ENCODE measurements at regions not wholly inside any gene's neighbourhood (a gene's known extent, or its start where the extent isn't known, plus 50 kb on each side); places are given as distances from the start of the nearest gene placed in this dataset.

DNA sequence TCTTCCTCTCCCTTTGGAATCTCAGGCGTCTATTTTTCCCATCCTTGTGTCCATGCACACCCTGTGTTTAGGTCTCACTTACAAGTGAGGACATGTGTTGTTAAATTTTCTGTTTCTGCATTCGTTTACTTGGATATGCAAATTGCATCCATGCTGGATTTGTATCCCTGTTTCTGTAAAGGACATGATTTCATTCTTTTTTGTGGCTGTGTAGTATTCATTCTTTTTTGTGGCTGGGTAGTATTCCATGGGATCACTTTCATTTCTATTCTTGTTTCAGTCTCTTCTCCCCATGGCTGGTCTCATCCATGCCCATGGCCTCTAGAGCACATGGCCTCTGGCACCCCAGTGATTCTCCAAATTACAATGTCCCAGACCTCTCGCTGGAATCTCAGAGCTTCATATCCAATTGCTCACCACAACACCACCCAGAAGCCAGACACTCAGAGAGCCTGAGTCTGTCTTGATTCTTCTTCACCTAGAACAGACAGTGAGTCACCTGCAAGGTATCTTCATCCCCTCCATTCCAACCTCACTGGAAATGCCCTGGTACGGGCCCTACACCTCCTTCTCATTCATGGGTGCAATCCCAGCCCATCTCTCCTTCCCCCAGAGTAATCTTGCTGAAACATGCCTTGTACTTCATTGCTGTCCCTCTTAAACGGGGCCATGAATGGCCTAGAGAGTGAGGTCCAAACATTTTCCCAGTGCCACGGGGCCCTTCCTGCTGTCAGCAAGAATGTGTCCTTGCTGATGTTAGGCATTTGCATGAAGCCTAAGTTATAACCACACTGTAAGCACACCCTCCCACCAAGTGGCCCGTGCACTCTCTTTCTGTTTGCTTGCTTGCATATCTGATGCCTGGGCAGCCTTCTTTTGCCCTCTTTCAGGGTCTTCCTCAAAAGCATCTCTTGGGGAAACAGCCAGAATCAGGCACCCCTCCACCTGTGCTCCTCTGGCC is 476.2 kb upstream of the TSHZ3 start:
- TF ChIP-seq POLR2A (IDR thresholded peaks at IDR 0.05; ENCODE audit: low read length) (no peak), GATA1 (IDR thresholded peaks at IDR 0.05; ENCODE audit: low read depth, low read length) (no peak)
- DNase-seq: no peak

DNA sequence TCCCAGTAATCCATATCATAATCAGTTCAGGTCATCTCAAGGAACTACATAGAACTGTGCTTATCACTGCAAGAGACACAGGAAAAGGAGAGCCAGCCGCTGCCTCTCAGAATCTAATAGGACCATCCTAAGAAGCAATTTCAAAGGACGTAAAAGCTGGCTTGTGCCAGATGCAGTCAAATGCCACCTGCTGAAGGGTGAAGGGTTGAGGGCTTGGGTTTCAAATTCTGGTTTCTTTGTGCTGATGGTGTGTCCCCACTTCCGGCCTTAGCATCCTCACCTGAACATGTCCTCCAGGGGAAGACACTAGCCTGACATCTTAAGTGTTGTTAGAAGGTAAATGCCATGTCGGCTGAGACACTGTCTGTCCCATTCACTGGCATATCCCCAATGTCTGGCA is 477.1 kb upstream of the TSHZ3 start:
- DNase-seq: no peak
- no peak for TF ChIP-seq GATA1 (IDR thresholded peaks at IDR 0.05; ENCODE audit: low read depth, low read length)
- TF ChIP-seq POLR2A (IDR thresholded peaks at IDR 0.05; ENCODE audit: low read length): no peak

DNA sequence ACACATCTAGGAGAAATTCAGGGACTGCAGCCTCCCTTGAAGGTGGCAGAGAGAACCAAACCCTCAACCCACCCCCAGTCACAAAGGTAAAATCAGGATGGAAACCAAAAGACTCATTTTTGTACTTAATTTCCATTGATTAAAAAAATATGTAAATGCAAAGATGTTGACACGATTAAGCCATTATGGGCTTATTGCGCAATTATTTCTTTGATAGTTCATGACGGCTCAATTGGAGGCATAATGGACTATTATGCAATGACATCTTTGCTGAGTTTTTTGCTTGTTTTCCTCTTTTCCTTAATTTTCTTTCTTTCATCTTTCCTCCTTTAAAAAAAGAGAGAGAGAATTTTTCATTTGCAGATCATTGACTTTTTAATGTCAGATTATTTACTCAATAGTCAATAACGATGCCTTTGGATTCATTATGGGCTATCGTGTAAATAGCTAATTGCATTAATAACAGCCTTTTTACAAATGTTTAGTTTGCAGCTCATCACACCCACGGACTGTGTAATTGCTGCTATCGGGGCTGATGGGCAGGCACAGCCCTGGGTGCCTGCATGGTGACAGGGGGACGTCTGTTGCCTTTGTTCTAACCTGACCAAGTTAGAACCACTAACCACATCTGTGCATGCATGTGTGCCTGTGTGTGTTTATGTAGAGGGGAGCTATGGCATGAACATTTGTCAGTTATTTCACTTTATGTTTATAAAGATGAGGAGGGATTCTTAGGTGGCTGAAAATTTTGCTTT is 482.4 kb upstream of the TSHZ3 start:
- no peak for DNase-seq
- TF ChIP-seq GATA1 (IDR thresholded peaks at IDR 0.05; ENCODE audit: low read depth, low read length) (no peak), POLR2A (IDR thresholded peaks at IDR 0.05; ENCODE audit: low read length) (no peak)

DNA sequence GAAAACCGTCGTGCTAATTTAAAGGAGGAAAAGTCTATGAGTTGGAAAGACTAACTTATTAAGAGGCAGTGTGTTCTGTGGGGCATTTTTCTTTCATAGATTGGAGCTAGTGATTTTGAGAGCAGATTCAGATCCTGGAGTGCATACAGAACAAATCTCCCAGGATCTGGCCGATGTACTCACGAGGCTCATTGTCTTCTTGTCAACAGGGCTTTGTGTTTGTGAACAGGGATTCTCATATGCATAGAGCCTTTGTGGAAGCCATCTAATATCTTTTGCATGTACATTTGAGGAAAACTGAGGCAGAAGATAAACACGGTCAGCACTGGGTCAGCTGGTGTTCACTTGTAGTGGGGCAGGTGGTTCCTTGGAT is 482.9 kb upstream of the TSHZ3 start:
- TF ChIP-seq GATA1 (IDR thresholded peaks at IDR 0.05; ENCODE audit: low read depth, low read length) (no peak), POLR2A (IDR thresholded peaks at IDR 0.05; ENCODE audit: low read length) (no peak)
- DNase-seq: no peak

DNA sequence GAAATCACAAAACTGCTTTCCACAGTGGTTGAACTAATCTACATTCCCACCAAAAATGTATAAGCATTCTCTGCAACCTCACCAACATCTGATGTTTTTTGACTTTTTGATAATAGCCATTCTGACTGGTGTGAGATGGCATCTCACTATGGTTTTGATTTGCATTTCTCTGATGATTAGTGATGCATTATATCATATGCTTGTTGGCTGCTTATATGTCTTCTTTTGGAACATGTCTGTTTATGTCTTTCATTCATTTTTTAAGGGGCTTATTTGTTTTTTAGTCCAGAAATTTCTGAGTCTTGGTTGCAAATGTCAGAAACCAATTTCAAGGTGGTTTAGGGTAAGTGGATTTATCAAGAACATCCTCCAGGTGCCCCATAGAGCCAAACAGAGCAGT is 484.8 kb upstream of the TSHZ3 start:
- DNase-seq: no peak
- TF ChIP-seq POLR2A (IDR thresholded peaks at IDR 0.05; ENCODE audit: low read length) (no peak), GATA1 (IDR thresholded peaks at IDR 0.05; ENCODE audit: low read depth, low read length) (no peak)

DNA sequence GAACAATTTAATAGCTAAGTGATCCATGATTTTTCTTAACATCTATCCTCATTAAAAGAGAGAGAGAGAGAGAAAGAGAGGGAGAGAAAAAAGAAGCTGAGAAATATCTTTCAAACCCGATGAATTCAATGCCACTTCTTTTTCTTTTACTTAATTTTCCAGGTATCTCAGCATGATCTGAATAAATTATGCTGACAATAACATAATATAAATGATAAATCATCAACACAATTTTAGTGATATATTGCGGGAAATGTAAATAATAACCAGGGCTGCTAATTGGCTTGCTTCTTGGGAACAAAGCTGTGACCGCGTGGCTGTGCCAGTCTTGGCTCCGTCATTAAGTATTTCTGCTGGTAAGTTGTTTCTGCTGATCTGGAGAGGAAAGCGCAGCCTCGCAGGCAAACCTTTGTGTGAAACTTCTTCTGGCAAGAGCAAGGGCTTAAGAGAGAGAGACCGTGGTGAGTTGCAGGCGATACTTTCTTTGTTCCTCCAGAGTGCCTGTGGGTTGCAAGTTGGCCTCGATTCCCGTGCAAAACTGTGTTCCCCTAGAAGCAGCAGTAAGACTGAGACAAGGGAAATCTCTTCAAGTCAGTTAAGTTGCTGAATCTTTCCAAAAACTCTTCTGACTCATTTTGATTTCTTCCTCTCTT is 489.1 kb upstream of the TSHZ3 start:
- TF ChIP-seq GATA1 (IDR thresholded peaks at IDR 0.05; ENCODE audit: low read depth, low read length) (no peak), POLR2A (IDR thresholded peaks at IDR 0.05; ENCODE audit: low read length) (no peak)
- DNase-seq: no peak

DNA sequence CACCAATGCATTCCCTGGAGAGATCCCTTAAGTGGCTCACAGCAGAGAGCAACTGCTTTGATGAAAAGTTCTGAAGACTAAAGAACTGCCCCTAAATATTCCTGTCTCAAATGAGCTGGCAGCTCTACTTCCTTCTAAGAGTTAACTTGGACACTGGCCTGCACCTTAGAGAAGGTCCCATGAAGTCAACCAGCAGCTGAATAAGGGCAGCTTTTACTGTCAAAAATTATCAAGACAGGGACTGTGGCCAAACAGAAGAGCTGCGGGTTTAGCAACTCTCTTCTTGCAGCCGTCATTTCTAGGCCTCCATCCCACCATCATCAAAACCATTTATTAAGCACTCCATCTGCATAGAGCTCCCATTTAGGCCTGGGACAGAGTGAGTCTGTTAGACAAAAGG is 491.1 kb upstream of the TSHZ3 start:
- DNase-seq: no peak
- no peak for TF ChIP-seq GATA1 (IDR thresholded peaks at IDR 0.05; ENCODE audit: low read depth, low read length)
- no peak for TF ChIP-seq POLR2A (IDR thresholded peaks at IDR 0.05; ENCODE audit: low read length)

DNA sequence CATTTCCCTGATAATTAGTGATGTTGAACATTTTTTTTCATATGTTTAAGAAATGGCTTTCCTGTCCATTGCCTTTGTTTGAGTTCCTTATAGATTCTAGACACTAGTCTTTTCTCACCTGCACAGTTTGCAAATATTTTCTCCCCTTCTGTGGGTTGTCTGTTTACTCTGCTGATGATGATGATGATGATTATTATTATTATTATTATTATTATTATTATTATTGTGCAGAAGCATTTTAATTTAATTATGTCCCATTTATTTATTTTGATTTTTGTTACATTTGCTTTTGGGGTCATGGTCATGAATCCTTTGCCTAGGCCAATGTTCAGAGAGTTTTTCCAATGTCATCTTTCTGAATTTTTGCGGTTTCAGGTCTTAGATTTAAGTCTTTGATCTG is 492.5 kb upstream of the TSHZ3 start:
- DNase-seq: no peak
- TF ChIP-seq GATA1 (IDR thresholded peaks at IDR 0.05; ENCODE audit: low read depth, low read length): no peak
- no peak for TF ChIP-seq POLR2A (IDR thresholded peaks at IDR 0.05; ENCODE audit: low read length)

DNA sequence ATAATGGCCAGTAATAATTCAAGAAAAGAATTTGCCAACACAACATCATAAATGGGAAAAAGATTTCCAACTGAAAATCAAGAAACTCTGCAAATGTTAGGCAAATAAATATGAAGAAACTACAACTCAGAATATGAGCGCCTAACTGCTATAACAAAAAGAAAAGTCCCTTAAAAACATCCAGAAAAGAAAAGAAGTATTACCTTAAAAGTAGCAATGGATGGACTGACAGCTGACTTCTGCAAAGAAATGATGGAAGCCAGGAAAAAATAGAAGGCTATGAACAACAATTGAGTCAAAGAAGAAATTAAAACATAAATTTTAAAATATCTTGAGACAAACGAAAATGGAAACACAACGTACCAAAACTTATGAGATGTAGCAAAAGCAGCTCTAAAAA is 482.3 kb upstream of the ZNF507 start:
- TF ChIP-seq GATA1 (IDR thresholded peaks at IDR 0.05; ENCODE audit: low read depth, low read length) (no peak), POLR2A (IDR thresholded peaks at IDR 0.05; ENCODE audit: low read length) (no peak)
- DNase-seq: no peak

DNA sequence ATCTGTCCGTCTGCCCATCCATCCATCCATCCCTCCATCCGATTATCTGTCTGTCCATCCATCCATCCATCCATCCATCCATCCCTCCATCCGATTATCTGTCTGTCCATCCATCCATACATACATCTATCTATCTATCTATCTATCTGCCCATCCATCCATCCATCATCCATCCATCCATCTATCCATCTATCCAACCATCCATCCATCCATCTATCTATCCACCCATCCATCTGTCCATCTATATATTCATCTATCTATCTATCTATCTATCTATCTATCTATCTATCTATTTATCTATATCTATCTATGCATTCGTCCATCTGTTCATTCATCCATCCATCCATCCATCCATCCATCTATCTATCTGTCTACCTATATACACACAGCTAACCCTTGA is 471.1 kb upstream of the ZNF507 start:
- DNase-seq: no peak
- TF ChIP-seq POLR2A (IDR thresholded peaks at IDR 0.05; ENCODE audit: low read length) (no peak), GATA1 (IDR thresholded peaks at IDR 0.05; ENCODE audit: low read depth, low read length) (no peak)

DNA sequence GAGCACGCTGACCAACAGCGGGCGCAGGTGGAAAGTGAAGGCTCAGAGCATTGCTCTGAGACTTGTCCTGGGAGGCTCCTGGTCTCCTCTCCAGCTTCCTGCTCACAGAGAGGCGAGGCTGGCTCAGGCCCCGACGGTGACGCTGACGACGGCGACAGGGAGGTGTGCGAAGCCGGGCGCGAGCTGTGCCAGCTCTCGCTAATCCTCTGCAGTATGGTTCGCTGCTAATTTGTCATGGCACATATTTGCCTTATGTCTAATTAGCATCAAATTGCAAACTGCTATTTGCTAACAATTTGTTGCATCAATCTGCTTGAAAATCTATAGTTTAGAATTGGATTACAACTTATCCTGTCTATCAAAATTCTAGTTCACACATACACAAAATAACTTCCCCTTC is 469.8 kb upstream of the ZNF507 start:
- no peak for DNase-seq

DNA sequence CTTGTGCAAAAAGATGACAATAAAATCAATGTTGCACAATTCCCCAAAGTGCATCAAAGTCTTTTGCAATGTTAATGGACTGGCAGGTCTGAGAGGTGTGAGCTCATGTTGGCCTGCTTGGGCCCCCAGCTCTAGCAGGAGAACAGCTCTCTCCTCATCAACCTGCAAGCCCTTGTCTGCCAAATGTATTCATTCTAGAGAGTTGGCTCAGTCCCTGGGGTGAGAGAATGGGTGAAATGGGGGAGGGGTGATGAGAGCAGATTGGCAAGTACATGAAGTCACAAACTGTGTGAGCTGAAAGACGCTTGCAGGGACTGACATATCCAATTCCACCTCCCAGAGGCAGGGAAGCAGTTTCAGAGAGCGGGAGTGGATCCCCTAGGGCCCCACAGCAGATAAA is 465.1 kb upstream of the ZNF507 start:
- DNase-seq: no peak
- TF ChIP-seq POLR2A (IDR thresholded peaks at IDR 0.05; ENCODE audit: low read length) (no peak), GATA1 (IDR thresholded peaks at IDR 0.05; ENCODE audit: low read depth, low read length) (no peak)

More for the DNA sequence above, 469.8 kb upstream of the ZNF507 start:
- no peak for TF ChIP-seq POLR2A (IDR thresholded peaks at IDR 0.05; ENCODE audit: low read length)
- no peak for TF ChIP-seq GATA1 (IDR thresholded peaks at IDR 0.05; ENCODE audit: low read depth, low read length)

DNA sequence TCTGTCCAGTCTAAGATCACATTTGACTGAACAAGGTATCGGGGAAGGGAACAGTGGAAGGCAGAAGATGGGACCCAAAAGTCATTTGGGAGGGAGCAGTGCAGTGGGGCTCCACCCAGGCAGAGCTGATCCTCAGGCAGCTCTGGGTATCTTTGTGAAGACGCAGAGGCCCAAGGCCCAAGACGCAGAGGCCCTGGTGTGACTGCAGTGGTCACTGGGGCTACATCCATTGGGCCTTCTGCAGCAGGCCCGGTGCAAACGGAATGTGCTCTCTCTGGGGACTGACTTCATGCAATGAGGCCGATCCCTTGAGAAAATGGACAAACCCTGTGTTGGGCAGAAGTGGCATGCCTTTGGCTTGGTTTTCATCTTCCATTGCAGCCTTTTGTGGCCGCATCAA is 463.4 kb upstream of the ZNF507 start:
- TF ChIP-seq GATA1 (IDR thresholded peaks at IDR 0.05; ENCODE audit: low read depth, low read length): no peak
- no peak for TF ChIP-seq POLR2A (IDR thresholded peaks at IDR 0.05; ENCODE audit: low read length)
- DNase-seq: no peak

DNA sequence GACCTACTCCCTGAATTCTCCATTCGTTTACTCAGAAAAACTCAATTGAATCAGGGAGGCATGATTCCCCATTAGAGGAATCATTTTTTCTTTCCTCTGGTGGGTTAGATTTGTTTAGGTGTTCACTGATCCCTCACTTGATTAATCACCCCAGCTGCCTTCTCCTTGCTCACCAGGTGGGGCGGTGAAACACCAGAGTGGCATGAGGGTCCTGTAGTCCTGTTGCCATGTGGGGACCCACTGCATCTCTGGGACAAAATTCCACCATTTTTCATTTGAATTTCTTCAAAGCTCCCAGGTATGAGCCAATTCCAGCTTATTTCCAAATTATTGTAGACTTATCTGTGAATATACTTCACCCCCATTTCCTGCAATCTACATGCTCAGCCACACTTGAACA is 462.7 kb upstream of the ZNF507 start:
- no peak for DNase-seq
- TF ChIP-seq POLR2A (IDR thresholded peaks at IDR 0.05; ENCODE audit: low read length): no peak
